K562 (cell line): ENCODE measurements at regions not wholly inside any gene's neighbourhood (a gene's known extent, or its start where the extent isn't known, plus 50 kb on each side); places are given as distances from the start of the nearest gene placed in this dataset.
A peak's percentile ranks its signal among the peaks of the same experiment; 100 is the strongest.

ENCODE experiments used
- ATAC-seq: fragments of 200-7000 bp; cut with Tn5 transposase; 3 replicates; pipeline ENCODE4 v1.9.1; 2020; ENCODE audit warnings: moderate library complexity
- BruUV-seq: library from RNA; stranded (reverse); fragments of 400-500 nt; replicated peaks from 2 replicates; lab custom pipeline; 2021; lab: Mats Ljungman, UMichigan
- CTCF ChIA-PET: fragments of 300-600 bp; formaldehyde crosslinking; extraction: SDS; loops from one replicate; lab custom pipeline; 2021; ENCODE audit warnings: low intra/inter-chr PET ratio; lab: Yijun Ruan, JAX
- POLR2A ChIA-PET: fragments of 300-600, 350-650 bp; sonication (Branson Sonifier 250); formaldehyde crosslinking; extraction: SDS; loops from one replicate; lab custom pipeline; 2021; ENCODE audit warnings: antibody characterized with exemption, inconsistent platforms; lab: Yijun Ruan, JAX
- DNase-seq, 4 experiments: peaks; one replicate each; pipeline versions ENCODE4 v3.0.0 to v3.0.0-alpha.2; 2011 to 2018; ENCODE audit warnings: low spot score in 3 of 4, mixed read lengths in 3 of 4; ENCODE audit errors: extremely low read depth in 1 of 4
- FAIRE-seq: peaks from 2 replicates; lab custom pipeline; 2011; peaks lifted over from hg19 to GRCh38; lab: Jason Lieb, UNC
- H2AFZ ChIP-seq: 2 replicates; pipeline ENCODE4 v1.6.0; 2011; ENCODE audit warnings: low read depth, low read length, control low read depth, inconsistent platforms
- H3K27ac ChIP-seq: fragments of 200-600 bp; 3 replicates; pipeline ENCODE4 v1.8.0; 2011; ENCODE audit warnings: low read depth, mild to moderate bottlenecking, control low read depth, inconsistent platforms, low read length, moderate library complexity, mixed read lengths; ENCODE audit errors: extremely low read depth
- H3K27me3 ChIP-seq, 2 experiments: fragments of 300-600 bp in 1 of 2; 2 replicates in 1 of 2; 3 replicates in 1 of 2; pipeline versions ENCODE4 v1.6.0 to v1.8.0; 2011; ENCODE audit warnings: inconsistent platforms in 2 of 2, low read length in 2 of 2, mild to moderate bottlenecking in 1 of 2, mixed read lengths in 1 of 2, moderate library complexity in 1 of 2; ENCODE audit not compliant: control insufficient read depth in 2 of 2, insufficient read depth in 2 of 2
- H3K36me3 ChIP-seq: fragments of 300-600 bp; 3 replicates; pipeline ENCODE4 v1.8.0; 2011; ENCODE audit warnings: mild to moderate bottlenecking, low read length, inconsistent platforms; ENCODE audit not compliant: control insufficient read depth, insufficient read depth
- H3K4me1 ChIP-seq, 2 experiments: fragments of 200-600 bp in 1 of 2; replicated peaks in 1 of 2; 2 replicates in 1 of 2; 3 replicates in 1 of 2; pipeline versions ENCODE4 v1.5.1 to v1.8.0; 2011; ENCODE audit warnings: inconsistent platforms in 2 of 2, low read length in 2 of 2, mild to moderate bottlenecking in 1 of 2, mixed read lengths in 1 of 2, moderate library complexity in 1 of 2; ENCODE audit not compliant: control insufficient read depth in 2 of 2, insufficient read depth in 2 of 2
- H3K4me2 ChIP-seq: 2 replicates; pipeline ENCODE4 v1.6.1; 2011; ENCODE audit warnings: low read length, control low read depth, inconsistent platforms, mixed read lengths; ENCODE audit not compliant: insufficient read depth
- H3K4me3 ChIP-seq: fragments of 200-600 bp; sonication (generic), shearing (Covaris generic); 2 replicates; pipeline ENCODE4 v1.5.1; 2016; ENCODE audit warnings: control low read depth, inconsistent platforms
- H3K79me2 ChIP-seq: fragments of 200-600 bp; 3 replicates; pipeline ENCODE4 v1.8.0; 2011; ENCODE audit warnings: low read length, inconsistent platforms; ENCODE audit not compliant: control insufficient read depth, insufficient read depth
- H3K9ac ChIP-seq, 2 experiments: 2 replicates each; pipeline versions ENCODE4 v1.6.0 to v1.6.1; 2011; ENCODE audit warnings: low read depth in 2 of 2, low read length in 2 of 2, control low read depth in 1 of 2, inconsistent platforms in 1 of 2, mild to moderate bottlenecking in 1 of 2, mixed read lengths in 1 of 2; ENCODE audit not compliant: insufficient read depth in 1 of 2
- H3K9me1 ChIP-seq: one replicate; pipeline ENCODE4 v1.6.0; 2011; ENCODE audit warnings: inconsistent platforms, mild to moderate bottlenecking, low read length, moderate library complexity; ENCODE audit not compliant: control insufficient read depth, insufficient read depth
- H3K9me3 ChIP-seq: replicated peaks from 2 replicates; pipeline ENCODE4 v1.5.1; 2011; ENCODE audit warnings: low read depth, low read length, inconsistent platforms; ENCODE audit not compliant: control insufficient read depth, insufficient read depth
- H4K20me1 ChIP-seq: replicated peaks from 2 replicates; pipeline ENCODE4 v1.6.1; 2011; ENCODE audit warnings: low read length, inconsistent platforms, mixed read lengths; ENCODE audit not compliant: control insufficient read depth, insufficient read depth
- AFF1 ChIP-seq, 2 experiments: fragments of 450-650 bp; IDR thresholded peaks; 2 replicates each; pipeline ENCODE4 v1.6.1; 2018; ENCODE audit warnings: mild to moderate bottlenecking in 2 of 2, low read depth in 1 of 2; ENCODE audit not compliant: partially characterized antibody in 2 of 2
- KAT2B ChIP-seq: IDR thresholded peaks from one replicate; pipeline ENCODE4 v1.6.1; 2012; ENCODE audit warnings: low read depth, mild to moderate bottlenecking, control low read depth, inconsistent platforms, low read length, moderate library complexity
- KLF1 ChIP-seq: fragments of 450-650 bp; IDR thresholded peaks from 2 replicates; pipeline ENCODE4 v1.6.1; 2016; ENCODE audit warnings: missing genetic modification characterization, missing compliant biosample characterization
- MXD1 ChIP-seq: fragments of 250-450 bp; sonication (Bioruptor Pico); IDR thresholded peaks from 2 replicates; pipeline ENCODE4 v1.8.0; 2021; ENCODE audit warnings: borderline replicate concordance, mild to moderate bottlenecking, moderate library complexity; ENCODE audit not compliant: poor library complexity, severe bottlenecking
- NCOA6 ChIP-seq: fragments of 450-650 bp; IDR thresholded peaks from 2 replicates; pipeline ENCODE4 v1.6.1; 2017; ENCODE audit warnings: mild to moderate bottlenecking
- POLR2B ChIP-seq: fragments of 450-650 bp; IDR thresholded peaks from 2 replicates; pipeline ENCODE4 v1.6.1; 2018; ENCODE audit warnings: low read depth; ENCODE audit not compliant: partially characterized antibody
- SP2 ChIP-seq: IDR thresholded peaks from 2 replicates; pipeline ENCODE4 v1.6.1; 2011; ENCODE audit warnings: mild to moderate bottlenecking, low read depth, low read length, moderate library complexity; ENCODE audit not compliant: poor library complexity, severe bottlenecking; ENCODE audit errors: extremely low read depth
- ZKSCAN8 ChIP-seq: fragments of 200-800 bp; sonication (Bioruptor generic); IDR thresholded peaks from 2 replicates; pipeline ENCODE4 v1.6.1; 2016; ENCODE audit warnings: missing genetic modification characterization, missing compliant biosample characterization
- ZNF316 ChIP-seq: fragments of 450-650 bp; IDR thresholded peaks from 2 replicates; pipeline ENCODE4 v1.6.1; 2016
- ZNF354B ChIP-seq: fragments of 250-450 bp; sonication (Bioruptor Pico); IDR thresholded peaks from 2 replicates; pipeline ENCODE4 v1.4.0; 2020
- ZNF707 ChIP-seq: fragments of 250-450 bp; sonication (Bioruptor Pico); conservative IDR thresholded peaks from 2 replicates; pipeline ENCODE4 v1.8.0; 2022; ENCODE audit warnings: inconsistent platforms, mild to moderate bottlenecking, moderate library complexity
- ZNF717 ChIP-seq: fragments of 250-450 bp; sonication (Bioruptor Pico); IDR thresholded peaks from 2 replicates; pipeline ENCODE4 v1.5.0; 2021
- WGBS: fragments of 100-300 bp; shearing (Covaris generic); methylation state at CpG from one replicate; pipeline ENCODE4 v1.1.6; 2016; ENCODE audit warnings: low coverage, mixed read lengths; ENCODE audit not compliant: insufficient coverage; ENCODE audit errors: missing lambda C conversion rate; 5-methylcytosine and 5-hydroxymethylcytosine counted together
- in situ Hi-C: fragments of 300-500 bp; cut with MboI; formaldehyde crosslinking; loops from 4 replicates; pipeline ENCODE4 v1.15.0; 2018; ENCODE audit warnings: inconsistent platforms, mixed read lengths
- intact Hi-C: fragments of 100-400 bp; cut with micrococcal nuclease; formaldehyde crosslinking; loops from 2 replicates; pipeline ENCODE4 v1.14.2; 2022

- no peak for TF ChIP-seq MXD1 (CRISPR knock-in tag)
- ATAC-seq (no peak), DNase-seq (no peak), FAIRE-seq (no peak)
- Histone ChIP-seq H3K4me3 (no peak overlapping the region), H3K9ac (no peak overlapping the region), H3K27ac (no peak overlapping the region), H3K9me1 (no peaks in the 10 kb centered on the region), H3K4me1 (peaks cover 0 to 4% of the 10 kb centered on the region in 2 experiments; a peak in 1 of 5 replicates), H3K27me3 (peaks cover 19 to 45% of the 10 kb centered on the region in 2 experiments; a peak in 3 of 5 replicates), H2AFZ (no peak overlapping the region), H3K79me2 (no peaks in the 10 kb centered on the region), H3K4me2 (no peak overlapping the region), H3K36me3 (no peaks in the 10 kb centered on the region), H3K9me3 (no peaks in the 10 kb centered on the region), H4K20me1 (no peaks in the 10 kb centered on the region)
- intact Hi-C loops, result no loop called here
- in situ Hi-C loops, result no loop called here
- 5% methylated on average over 4 of the region's 8 CpGs for WGBS
- POLR2A ChIA-PET, result interaction anchor here (0.6 to 1.0 kb wide), 2 partner anchors 10 to 15 kb away, joined by 3 read pairs; no protein-coding TSS in a partner anchor
- CTCF ChIA-PET, result no interaction called here
- BruUV-seq, result no TSS peak
Observed at GRCh38 chr12:4193821-4194220, 79.7 kb upstream of the CCND2 start.

- intact Hi-C loops, result no loop called here
- CTCF ChIA-PET, result no interaction called here
- TF ChIP-seq KAT2B, result no peak
- TF ChIP-seq POLR2B, result no peak
- no peak for TF ChIP-seq ZKSCAN8 (CRISPR knock-in tag)
- no peak for TF ChIP-seq ZNF717
- TF ChIP-seq ZNF316, result peak; percentile 52
- no peak for TF ChIP-seq NCOA6
- no peak for TF ChIP-seq KLF1 (tag)
- TF ChIP-seq AFF1 (IDR thresholded peaks at IDR 0.05; ENCODE audit: low read depth in 1 of 2, partially characterized antibody in 2 of 2), result no peak
- TF ChIP-seq SP2, result no peak
- no peak for TF ChIP-seq ZNF707
- no peak for TF ChIP-seq ZNF354B (CRISPR knock-in tag)
Observed at GRCh38 chr12:4191642-4192041, 81.9 kb upstream of the CCND2 start.

More at GRCh38 chr12:4191642-4192041, 81.9 kb upstream of the CCND2 start:
- Histone ChIP-seq H3K4me2 (no peak overlapping the region), H2AFZ (no peak overlapping the region), H4K20me1 (no peaks in the 10 kb centered on the region), H3K9me3 (no peaks in the 10 kb centered on the region), H3K9ac (no peak overlapping the region), H3K79me2 (no peaks in the 10 kb centered on the region), H3K36me3 (no peaks in the 10 kb centered on the region), H3K4me3 (no peak overlapping the region), H3K27me3 (peaks cover 12 to 28% of the 10 kb centered on the region in 2 experiments; a peak in 3 of 5 replicates), H3K9me1 (no peaks in the 10 kb centered on the region), H3K4me1 (peaks cover 0 to 4% of the 10 kb centered on the region in 2 experiments; a peak in 1 of 5 replicates), H3K27ac (no peak overlapping the region)
- no TSS peak for BruUV-seq
- ATAC-seq (no peak), DNase-seq (no peak), FAIRE-seq (no peak)
- in situ Hi-C loops, result no loop called here
- POLR2A ChIA-PET, result no interaction called here
- no CpG with 5 or more reads among the region's 2 CpGs for WGBS
